K562 (cell line): ENCODE measurements at regions not wholly inside any gene's neighbourhood (a gene's known extent, or its start where the extent isn't known, plus 50 kb on each side); places are given as distances from the start of the nearest gene placed in this dataset.

ENCODE experiments used
- ATAC-seq: fragments of 200-7000 bp; cut with Tn5 transposase; 3 replicates; pipeline ENCODE4 v1.9.1; 2020; ENCODE audit warnings: moderate library complexity
- BruUV-seq: library from RNA; stranded (reverse); fragments of 400-500 nt; replicated peaks from 2 replicates; lab custom pipeline; 2021; lab: Mats Ljungman, UMichigan
- CTCF ChIA-PET: fragments of 300-600 bp; formaldehyde crosslinking; extraction: SDS; loops from one replicate; lab custom pipeline; 2021; ENCODE audit warnings: low intra/inter-chr PET ratio; lab: Yijun Ruan, JAX
- POLR2A ChIA-PET: fragments of 300-600, 350-650 bp; sonication (Branson Sonifier 250); formaldehyde crosslinking; extraction: SDS; loops from one replicate; lab custom pipeline; 2021; ENCODE audit warnings: antibody characterized with exemption, inconsistent platforms; lab: Yijun Ruan, JAX
- DNase-seq, 4 experiments: peaks; one replicate each; pipeline versions ENCODE4 v3.0.0 to v3.0.0-alpha.2; 2011 to 2018; ENCODE audit warnings: low spot score in 3 of 4, mixed read lengths in 3 of 4; ENCODE audit errors: extremely low read depth in 1 of 4
- FAIRE-seq: peaks from 2 replicates; lab custom pipeline; 2011; peaks lifted over from hg19 to GRCh38; lab: Jason Lieb, UNC
- H2AFZ ChIP-seq: 2 replicates; pipeline ENCODE4 v1.6.0; 2011; ENCODE audit warnings: low read depth, low read length, control low read depth, inconsistent platforms
- H3K27ac ChIP-seq: fragments of 200-600 bp; 3 replicates; pipeline ENCODE4 v1.8.0; 2011; ENCODE audit warnings: low read depth, mild to moderate bottlenecking, control low read depth, inconsistent platforms, low read length, moderate library complexity, mixed read lengths; ENCODE audit errors: extremely low read depth
- H3K27me3 ChIP-seq, 2 experiments: fragments of 300-600 bp in 1 of 2; 2 replicates in 1 of 2; 3 replicates in 1 of 2; pipeline versions ENCODE4 v1.6.0 to v1.8.0; 2011; ENCODE audit warnings: inconsistent platforms in 2 of 2, low read length in 2 of 2, mild to moderate bottlenecking in 1 of 2, mixed read lengths in 1 of 2, moderate library complexity in 1 of 2; ENCODE audit not compliant: control insufficient read depth in 2 of 2, insufficient read depth in 2 of 2
- H3K36me3 ChIP-seq: fragments of 300-600 bp; 3 replicates; pipeline ENCODE4 v1.8.0; 2011; ENCODE audit warnings: mild to moderate bottlenecking, low read length, inconsistent platforms; ENCODE audit not compliant: control insufficient read depth, insufficient read depth
- H3K4me1 ChIP-seq, 2 experiments: fragments of 200-600 bp in 1 of 2; replicated peaks in 1 of 2; 2 replicates in 1 of 2; 3 replicates in 1 of 2; pipeline versions ENCODE4 v1.5.1 to v1.8.0; 2011; ENCODE audit warnings: inconsistent platforms in 2 of 2, low read length in 2 of 2, mild to moderate bottlenecking in 1 of 2, mixed read lengths in 1 of 2, moderate library complexity in 1 of 2; ENCODE audit not compliant: control insufficient read depth in 2 of 2, insufficient read depth in 2 of 2
- H3K4me2 ChIP-seq: 2 replicates; pipeline ENCODE4 v1.6.1; 2011; ENCODE audit warnings: low read length, control low read depth, inconsistent platforms, mixed read lengths; ENCODE audit not compliant: insufficient read depth
- H3K4me3 ChIP-seq: fragments of 200-600 bp; sonication (generic), shearing (Covaris generic); 2 replicates; pipeline ENCODE4 v1.5.1; 2016; ENCODE audit warnings: control low read depth, inconsistent platforms
- H3K79me2 ChIP-seq: fragments of 200-600 bp; 3 replicates; pipeline ENCODE4 v1.8.0; 2011; ENCODE audit warnings: low read length, inconsistent platforms; ENCODE audit not compliant: control insufficient read depth, insufficient read depth
- H3K9ac ChIP-seq, 2 experiments: 2 replicates each; pipeline versions ENCODE4 v1.6.0 to v1.6.1; 2011; ENCODE audit warnings: low read depth in 2 of 2, low read length in 2 of 2, control low read depth in 1 of 2, inconsistent platforms in 1 of 2, mild to moderate bottlenecking in 1 of 2, mixed read lengths in 1 of 2; ENCODE audit not compliant: insufficient read depth in 1 of 2
- H3K9me1 ChIP-seq: one replicate; pipeline ENCODE4 v1.6.0; 2011; ENCODE audit warnings: inconsistent platforms, mild to moderate bottlenecking, low read length, moderate library complexity; ENCODE audit not compliant: control insufficient read depth, insufficient read depth
- H3K9me3 ChIP-seq: replicated peaks from 2 replicates; pipeline ENCODE4 v1.5.1; 2011; ENCODE audit warnings: low read depth, low read length, inconsistent platforms; ENCODE audit not compliant: control insufficient read depth, insufficient read depth
- H4K20me1 ChIP-seq: replicated peaks from 2 replicates; pipeline ENCODE4 v1.6.1; 2011; ENCODE audit warnings: low read length, inconsistent platforms, mixed read lengths; ENCODE audit not compliant: control insufficient read depth, insufficient read depth
- ETV6 ChIP-seq, 3 experiments: fragments of 150-350 bp in 1 of 3; sonication (generic) in 1 of 3; formaldehyde crosslinking in 1 of 3; IDR thresholded peaks; 2 replicates each; pipeline versions ENCODE4 v1.6.1 to v1.8.0; 2014 to 2022; ENCODE audit warnings: borderline replicate concordance in 2 of 3, low read depth in 2 of 3, antibody characterized with exemption in 1 of 3, low read length in 1 of 3, mild to moderate bottlenecking in 1 of 3, missing genetic modification reagents in 1 of 3
- GABPB1 ChIP-seq: sonication (generic); formaldehyde crosslinking; IDR thresholded peaks from 2 replicates; pipeline ENCODE4 v1.8.0; 2022; ENCODE audit warnings: mild to moderate bottlenecking, missing genetic modification reagents
- HMG20B ChIP-seq: fragments of 250-450 bp; sonication (Bioruptor Pico); IDR thresholded peaks from 2 replicates; pipeline ENCODE4 v1.5.0; 2021; ENCODE audit warnings: mild to moderate bottlenecking
- IFI16 ChIP-seq: fragments of 250-450 bp; sonication (Bioruptor Pico); IDR thresholded peaks from 2 replicates; pipeline ENCODE4 v2.1.2; 2022; ENCODE audit warnings: mild to moderate bottlenecking, inconsistent platforms
- RCOR1 ChIP-seq, 2 experiments: IDR thresholded peaks; 2 replicates each; pipeline ENCODE4 v1.6.1; 2012; ENCODE audit warnings: low read depth in 2 of 2, low read length in 2 of 2, borderline replicate concordance in 1 of 2, improper control_type of control experiment in 1 of 2
- ZC3H8 ChIP-seq: fragments of 450-650 bp; IDR thresholded peaks from 2 replicates; pipeline ENCODE4 v1.6.1; 2017
- ZEB2 ChIP-seq: fragments of 450-650 bp; IDR thresholded peaks from 2 replicates; pipeline ENCODE4 v1.6.1; 2016
- ZNF830 ChIP-seq: fragments of 250-450 bp; sonication (Bioruptor Pico); IDR thresholded peaks from 2 replicates; pipeline ENCODE4 v1.5.0; 2021; ENCODE audit warnings: mild to moderate bottlenecking
- WGBS: fragments of 100-300 bp; shearing (Covaris generic); methylation state at CpG from one replicate; pipeline ENCODE4 v1.1.6; 2016; ENCODE audit warnings: low coverage, mixed read lengths; ENCODE audit not compliant: insufficient coverage; ENCODE audit errors: missing lambda C conversion rate; 5-methylcytosine and 5-hydroxymethylcytosine counted together
- in situ Hi-C: fragments of 300-500 bp; cut with MboI; formaldehyde crosslinking; loops from 4 replicates; pipeline ENCODE4 v1.15.0; 2018; ENCODE audit warnings: inconsistent platforms, mixed read lengths
- intact Hi-C: fragments of 100-400 bp; cut with micrococcal nuclease; formaldehyde crosslinking; loops from 2 replicates; pipeline ENCODE4 v1.14.2; 2022

GRCh38 chr17:72506773-72507172 lies 386.0 kb downstream of the SOX9 start:
- CTCF ChIA-PET = no interaction called here
- no peak overlapping the region for H2AFZ ChIP-seq
- H3K4me2 ChIP-seq = no peak overlapping the region
- POLR2A ChIA-PET = no interaction called here
- H3K27ac ChIP-seq = no peak overlapping the region
- H3K9me3 ChIP-seq = no peaks in the 10 kb centered on the region
- TF ChIP-seq ZNF830 (CRISPR knock-in tag) (no peak), ZC3H8 (no peak), ZEB2 (no peak), ETV6 (IDR thresholded peaks at IDR 0.05; ENCODE audit: borderline replicate concordance in 1 of 2, low read depth in 2 of 2, low read length in 1 of 2) (no peak), ETV6 (CRISPR knock-in tag; IDR thresholded peaks at IDR 0.05; ENCODE audit: borderline replicate concordance) (no peak), RCOR1 (IDR thresholded peaks at IDR 0.05; ENCODE audit: borderline replicate concordance in 1 of 2, low read depth in 2 of 2, low read length in 2 of 2) (no peak), IFI16 (CRISPR knock-in tag) (no peak)
- no peaks in the 10 kb centered on the region for H3K9me1 ChIP-seq
- BruUV-seq = no TSS peak
- in situ Hi-C loops (no loop called here), intact Hi-C loops (no loop called here)
- no peak overlapping the region for H3K4me3 ChIP-seq
- FAIRE-seq (no peak), ATAC-seq (no peak), DNase-seq (no peak)
- 0% methylated on average over 10 of the region's 12 CpGs for WGBS
- no peaks in the 10 kb centered on the region for H3K36me3 ChIP-seq
- no peaks in the 10 kb centered on the region for H3K79me2 ChIP-seq
- H3K9ac ChIP-seq = no peak overlapping the region
- no peaks in the 10 kb centered on the region for H3K4me1 ChIP-seq
- peaks cover 2 to 7% of the 10 kb centered on the region in 2 experiments; a peak in 1 of 5 replicates for H3K27me3 ChIP-seq
- no peaks in the 10 kb centered on the region for H4K20me1 ChIP-seq

- Histone ChIP-seq H3K4me3 (no peak overlapping the region), H3K4me1 (no peaks in the 10 kb centered on the region), H2AFZ (no peak overlapping the region), H3K79me2 (no peaks in the 10 kb centered on the region)
- WGBS = 0% methylated on average over 7 of the region's 7 CpGs
- no peak for TF ChIP-seq GABPB1 (CRISPR knock-in tag)
- no peak for TF ChIP-seq HMG20B (CRISPR knock-in tag)
- TF ChIP-seq, all 486 proteins: peak for 0
- intact Hi-C loops = no loop called here
- Histone ChIP-seq H3K9me1 (no peaks in the 10 kb centered on the region), H3K4me2 (no peak overlapping the region), H3K9me3 (no peaks in the 10 kb centered on the region), H3K36me3 (no peaks in the 10 kb centered on the region), H4K20me1 (no peaks in the 10 kb centered on the region), H3K27ac (no peak overlapping the region), H3K9ac (no peak overlapping the region), H3K27me3 (peaks cover 2 to 5% of the 10 kb centered on the region in 2 experiments; a peak in 1 of 5 replicates)
- DNase-seq (no peak), ATAC-seq (no peak), FAIRE-seq (no peak)
- BruUV-seq = no TSS peak
- in situ Hi-C loops = no loop called here
- ChIA-PET POLR2A (no interaction called here), CTCF (no interaction called here)
Observed at GRCh38 chr17:72507370-72507769, 386.6 kb downstream of the SOX9 start.
